Left forelimb (tissue), 1 donor: ENCODE measurements at regions not wholly inside any gene's neighbourhood (a gene's known extent, or its start where the extent isn't known, plus 50 kb on each side); places are given as distances from the start of the nearest gene placed in this dataset.
"Not testable (repeated sequence)": the region's sequence is repeated elsewhere in the genome, so short reads cannot be mapped to it uniquely, and the experiment has no call there.

Experiments
- DNase-seq: peaks from one replicate; pipeline ENCODE4 v3.0.0-alpha.2; 2018; ENCODE audit warnings: low spot score

GRCh38 chr2:187057466-187057865 lies 208.5 kb upstream of the ZSWIM2 start:
- no peak for DNase-seq

DNA sequence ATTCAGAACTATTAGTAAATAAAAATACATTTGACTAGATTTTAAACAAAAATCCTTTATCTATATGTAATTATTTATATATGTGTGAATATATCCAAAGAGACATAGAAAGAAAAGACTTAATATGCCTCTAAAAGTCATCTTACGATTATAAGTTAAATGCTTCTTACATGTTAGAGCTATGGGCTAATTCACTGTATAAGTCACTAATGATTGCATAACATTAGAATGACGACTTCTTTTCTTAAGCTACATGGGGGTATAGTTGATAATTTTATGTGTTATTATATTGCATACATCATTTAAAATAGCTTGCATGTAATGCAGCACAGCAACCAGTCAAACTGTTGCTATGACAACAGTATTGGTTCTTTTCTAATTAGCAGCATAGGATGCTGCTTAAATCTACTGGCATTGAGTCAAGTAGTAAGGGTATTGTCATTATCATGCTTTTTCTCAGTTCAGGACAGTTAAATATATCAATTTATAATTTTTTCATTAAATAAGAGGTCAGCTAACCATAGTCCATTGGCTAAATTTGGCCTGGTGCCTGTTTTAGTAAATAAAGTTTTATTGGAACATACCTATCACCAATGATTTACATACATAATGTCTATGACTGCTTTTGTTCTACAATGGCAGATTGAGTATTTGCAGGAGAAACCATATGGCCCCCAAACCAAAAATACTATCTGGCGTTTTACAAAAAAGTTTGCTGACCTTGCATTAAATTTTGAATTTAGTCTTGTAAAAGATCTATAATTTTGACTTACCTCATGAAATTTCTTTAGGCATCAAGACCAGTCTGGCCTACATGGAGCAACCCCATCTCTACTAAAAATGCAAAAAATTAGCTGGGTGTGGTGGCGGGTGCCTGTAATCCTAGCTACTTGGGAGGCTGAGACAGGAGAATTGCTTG lies 207.7 kb upstream of the ZSWIM2 start:
- DNase-seq, result no peak

DNA sequence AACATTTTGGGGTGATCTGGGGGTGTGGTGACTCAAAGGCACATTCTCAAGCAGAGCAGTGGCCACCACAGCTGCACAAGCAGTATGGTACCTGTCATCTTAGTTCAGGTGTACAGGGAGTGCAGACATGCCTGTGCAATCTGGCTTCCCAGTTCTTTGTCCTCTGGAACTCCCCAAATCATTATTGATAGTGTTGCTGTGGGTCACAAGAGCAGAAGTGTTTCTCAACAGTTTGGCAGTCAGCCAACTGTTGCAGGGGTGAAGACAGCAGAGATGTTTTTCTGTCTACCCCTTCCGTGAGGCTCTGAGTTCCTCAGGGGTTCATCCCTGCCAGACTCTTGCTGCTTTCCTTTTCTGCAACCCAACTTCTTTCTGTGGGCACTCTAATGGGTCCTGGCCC lies 206.5 kb upstream of the ZSWIM2 start:
- DNase-seq, result no peak

DNA sequence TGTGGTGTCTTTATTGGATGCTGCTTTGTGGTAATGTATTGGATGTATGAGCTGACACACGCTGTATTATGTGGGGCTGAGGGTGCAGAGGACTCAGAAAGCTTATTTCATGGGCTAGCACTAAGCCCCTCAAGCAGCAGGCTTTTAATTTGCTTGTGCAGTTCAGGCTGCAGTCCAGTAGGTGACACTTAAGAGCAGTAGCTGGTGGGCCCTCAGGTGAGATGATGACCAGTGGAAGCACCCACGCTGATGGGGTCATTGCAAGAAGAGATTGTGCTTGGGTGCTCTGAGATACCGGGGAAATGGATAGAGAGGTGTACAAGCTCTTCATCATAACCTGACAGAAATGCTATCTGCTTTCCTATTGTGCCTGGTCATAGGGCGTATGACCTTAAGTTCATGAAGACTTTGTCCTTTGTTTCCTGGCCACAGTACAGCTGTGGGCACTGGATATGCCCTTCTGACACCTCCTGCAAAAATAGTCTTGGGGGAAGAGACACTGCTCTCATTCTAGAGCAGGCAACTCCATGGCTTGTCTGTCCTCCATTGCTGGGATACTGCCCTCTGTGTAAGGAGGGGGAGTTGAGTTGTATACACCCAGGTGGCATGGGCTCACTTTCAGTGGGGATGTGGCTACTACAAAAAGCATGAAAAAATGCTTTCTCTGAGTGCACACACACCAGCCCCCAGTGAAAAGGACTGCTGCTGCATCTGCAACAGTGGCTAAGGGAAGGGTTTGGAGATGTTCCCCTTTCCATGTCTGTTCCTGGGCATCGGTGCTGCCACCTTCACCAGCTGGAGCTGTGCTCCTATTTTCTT lies 205.7 kb upstream of the ZSWIM2 start:
- DNase-seq, result no peak

- DNase-seq, result no peak
Observed at GRCh38 chr2:187051350-187051749, 202.4 kb upstream of the ZSWIM2 start.

- DNase-seq, result no peak
Observed at GRCh38 chr2:187050409-187050998, 201.5 kb upstream of the ZSWIM2 start.

GRCh38 chr2:187037310-187037709 lies 188.3 kb upstream of the ZSWIM2 start:
- no peak for DNase-seq

- DNase-seq, result no peak
Observed at GRCh38 chr2:187034434-187034833, 185.5 kb upstream of the ZSWIM2 start.

- DNase-seq, result no peak
Observed at GRCh38 chr2:187024739-187025138, 175.8 kb upstream of the ZSWIM2 start.

DNA sequence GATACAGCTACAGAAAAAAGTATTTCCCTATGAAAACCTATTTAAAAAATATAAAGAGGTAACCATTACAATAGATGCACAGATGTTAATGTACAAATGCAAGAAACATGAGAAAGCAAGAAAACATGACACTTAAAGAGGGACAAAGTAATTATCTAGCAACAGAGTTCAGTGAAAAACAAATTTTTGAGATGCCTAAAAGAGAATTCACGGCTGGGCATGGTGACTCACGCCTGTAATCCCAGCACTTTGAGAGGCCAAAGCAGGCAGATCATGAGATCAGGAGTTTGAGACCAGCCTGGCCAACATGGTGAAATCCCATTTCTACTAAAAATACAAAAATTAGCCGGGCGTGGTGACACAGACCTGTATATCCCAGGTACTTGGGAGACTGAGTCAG lies 175.0 kb upstream of the ZSWIM2 start:
- not testable (repeated sequence) for DNase-seq

GRCh38 chr2:187017438-187017837 lies 168.5 kb upstream of the ZSWIM2 start:
- DNase-seq, result no peak

DNA sequence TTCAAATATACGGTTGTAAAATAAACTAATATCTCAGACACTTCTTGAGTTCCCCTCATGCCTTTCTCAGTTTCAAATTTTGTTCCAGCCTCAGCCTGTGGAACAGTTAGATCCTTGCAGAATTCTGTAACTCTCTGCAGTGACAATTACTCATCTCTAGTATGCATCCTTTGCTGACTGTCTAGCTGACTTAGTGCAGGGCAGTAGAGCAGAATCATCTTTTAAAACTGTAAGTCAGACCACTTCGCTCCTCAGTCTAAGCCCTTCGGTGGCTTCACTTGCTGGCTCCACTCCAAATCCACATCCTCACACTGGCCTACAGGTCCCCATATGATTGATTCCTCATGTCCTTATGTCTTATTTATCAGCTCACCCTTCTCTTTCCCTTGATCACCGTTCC lies 164.1 kb upstream of the ZSWIM2 start:
- no peak for DNase-seq

DNA sequence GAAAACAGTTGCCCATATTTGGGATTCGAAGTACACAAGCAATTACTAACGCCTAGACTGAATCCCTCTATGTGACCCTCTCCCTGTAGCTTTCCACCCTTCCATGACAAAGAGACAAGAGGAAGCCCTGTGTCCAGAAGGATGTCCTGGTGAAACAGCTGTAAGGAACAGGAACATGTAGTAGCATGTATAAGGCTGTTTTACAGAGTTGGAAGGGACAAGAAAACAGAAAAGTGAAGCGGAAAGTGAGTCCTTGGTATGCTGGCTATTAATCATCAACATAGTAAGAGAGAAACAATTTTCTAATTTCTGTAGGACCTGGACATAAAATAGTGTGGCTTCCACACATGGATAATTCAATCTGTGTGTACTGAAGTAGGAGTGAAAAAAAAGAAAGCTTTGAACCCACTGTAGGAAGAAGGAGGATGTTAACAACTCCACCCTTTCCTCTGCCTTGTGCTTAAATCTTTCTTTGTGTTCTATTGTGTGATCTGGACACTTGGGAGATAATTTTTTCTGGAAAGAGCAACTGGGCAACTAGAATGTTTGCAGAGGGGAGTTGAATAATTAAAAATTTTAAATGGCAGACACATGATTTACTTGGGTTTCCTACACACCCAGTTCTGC lies 162.3 kb upstream of the ZSWIM2 start:
- DNase-seq, result no peak

GRCh38 chr2:187009483-187010239 lies 160.7 kb upstream of the ZSWIM2 start:
- DNase-seq, result no peak

GRCh38 chr2:187008111-187008510 lies 159.1 kb upstream of the ZSWIM2 start:
- DNase-seq, result no peak

- DNase-seq, result no peak
Observed at GRCh38 chr2:187003611-187004010, 154.6 kb upstream of the ZSWIM2 start.

DNA sequence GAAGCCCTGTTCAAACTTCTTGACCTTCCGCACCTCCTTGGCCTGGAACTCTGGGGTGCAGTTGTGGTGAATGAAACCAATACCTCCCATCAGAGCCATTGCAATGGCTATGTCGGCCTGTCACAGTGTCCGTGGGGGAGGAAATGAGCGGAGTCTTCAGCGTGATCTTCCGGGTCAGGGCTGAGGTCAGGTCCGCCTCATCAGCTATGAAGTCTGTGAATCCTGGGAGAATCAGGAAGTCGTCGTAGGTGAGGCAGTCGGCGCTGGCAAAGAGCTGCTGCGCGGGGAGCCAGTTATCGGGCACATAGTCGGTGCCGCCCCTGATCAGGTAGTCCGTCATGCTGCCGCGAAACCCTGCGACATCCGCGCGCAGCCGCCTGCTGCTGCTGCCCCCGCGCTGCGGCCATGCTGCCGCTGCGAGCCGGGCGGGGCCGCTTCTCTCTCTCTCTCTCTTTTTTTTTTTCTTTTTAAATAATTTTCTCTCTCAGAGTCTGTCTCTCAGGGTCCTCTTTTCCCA lies 154.1 kb upstream of the ZSWIM2 start:
- no peak for DNase-seq

GRCh38 chr2:187002242-187002641 lies 153.3 kb upstream of the ZSWIM2 start:
- no peak for DNase-seq

- DNase-seq, result no peak
Observed at GRCh38 chr2:187001248-187001647, 152.3 kb upstream of the ZSWIM2 start.

GRCh38 chr2:186995092-186995491 lies 146.1 kb upstream of the ZSWIM2 start:
- no peak for DNase-seq

GRCh38 chr2:186992597-186992996 lies 143.6 kb upstream of the ZSWIM2 start:
- DNase-seq, result no peak
